ENCODE measurements at regions not wholly inside any gene's neighbourhood (a gene's known extent, or its start where the extent isn't known, plus 50 kb on each side); places are given as distances from the start of the nearest gene placed in this dataset.

- Mint-ChIP-seq H3K4me1 (peaks cover 5% of the 10 kb centered on the region), H3K4me3 (no peak overlapping the region), H3K9me3 (ENCODE audit: insufficient read depth) (peaks cover 3% of the 10 kb centered on the region), H3K27me3 (peaks cover 2% of the 10 kb centered on the region), H3K27ac (no peak overlapping the region)
- intact Hi-C loops (cut with micrococcal nuclease): no loop called here
- TF ChIP-seq EZH2 (IDR thresholded peaks at IDR 0.05; ENCODE audit: borderline replicate concordance, insufficient read depth, low read depth, low read length, poor library complexity, severe bottlenecking): no peak
- TF ChIP-seq CTCF (IDR thresholded peaks at IDR 0.05): no peak
- H3K79me2 ChIP-seq (ENCODE audit: control insufficient read depth, insufficient read depth, low read length): no peaks in the 10 kb centered on the region
- peaks cover 15 to 19% of the 10 kb centered on the region in 2 donors for H3K4me1 ChIP-seq (ENCODE audit: control insufficient read depth in 2 of 2, insufficient read depth in 2 of 2, low read length in 2 of 2)
- no peak overlapping the region for H3K4me2 ChIP-seq (replicated peaks; ENCODE audit: low read depth, low read length, poor library complexity, severe bottlenecking)
- H3K9me3 ChIP-seq (ENCODE audit: control extremely low read depth in 1 of 3, control insufficient read depth in 2 of 3, insufficient read depth in 1 of 3, low read length in 2 of 3): peaks cover 4 to 27% (median 5%) of the 10 kb centered on the region in 3 donors
- CTCF ChIA-PET: no interaction called here
- H3K4me3 ChIP-seq (ENCODE audit: control extremely low read depth in 1 of 5, extremely low read depth in 1 of 5, insufficient read depth in 1 of 5, low read depth in 2 of 5, low read length in 4 of 5): no peak overlapping the region
- WGBS (ENCODE audit: insufficient coverage): 80% methylated on average over 9 of the region's 9 CpGs
- POLR2A ChIA-PET: no interaction called here
- no peak for ATAC-seq (ENCODE audit: low read depth)
- no peaks in the 10 kb centered on the region for H3K27me3 ChIP-seq (replicated peaks in 1 of 4; ENCODE audit: control extremely low read depth in 1 of 4, control insufficient read depth in 3 of 4, insufficient read depth in 4 of 4, low read length in 3 of 4)
- no peak overlapping the region for H2AFZ ChIP-seq (ENCODE audit: insufficient read depth, low read depth, low read length, poor library complexity, severe bottlenecking)
- no peak overlapping the region for H3K9ac ChIP-seq (ENCODE audit: low read length)
- no peak for DNase-seq
- no peaks in the 10 kb centered on the region for H4K20me1 ChIP-seq (ENCODE audit: control insufficient read depth, insufficient read depth, low read length, poor library complexity, severe bottlenecking)
- H3K27ac ChIP-seq (ENCODE audit: low read length in 2 of 2): no peak overlapping the region
- no peaks in the 10 kb centered on the region for H3K36me3 ChIP-seq (replicated peaks in 1 of 2; ENCODE audit: control extremely low read depth in 1 of 2, control insufficient read depth in 1 of 2, extremely low read depth in 1 of 2, insufficient read depth in 2 of 2, low read length in 1 of 2)
These were observed 1476.0 kb downstream of the TBC1D22A start for GRCh38 chr22:48238284-48238915.

GRCh38 chr22:48237466-48238283 is 1475.2 kb downstream of the TBC1D22A start:
- intact Hi-C loops (cut with micrococcal nuclease): no loop called here

More at GRCh38 chr22:48237466-48238283, 1475.2 kb downstream of the TBC1D22A start:
- H3K27me3 ChIP-seq (replicated peaks in 1 of 4; ENCODE audit: control extremely low read depth in 1 of 4, control insufficient read depth in 3 of 4, insufficient read depth in 4 of 4, low read length in 3 of 4): no peaks in the 10 kb centered on the region
- peaks cover 5 to 31% (median 5%) of the 10 kb centered on the region in 3 donors for H3K9me3 ChIP-seq (ENCODE audit: control extremely low read depth in 1 of 3, control insufficient read depth in 2 of 3, insufficient read depth in 1 of 3, low read length in 2 of 3)
- no peaks in the 10 kb centered on the region for H3K79me2 ChIP-seq (ENCODE audit: control insufficient read depth, insufficient read depth, low read length)
- Mint-ChIP-seq H3K4me1 (peaks cover 5% of the 10 kb centered on the region), H3K4me3 (no peak overlapping the region), H3K9me3 (ENCODE audit: insufficient read depth) (peaks cover 3% of the 10 kb centered on the region), H3K27ac (no peak overlapping the region), H3K27me3 (peaks cover 2% of the 10 kb centered on the region)
- ChIA-PET CTCF (no interaction called here), POLR2A (no interaction called here)
- H3K9ac ChIP-seq (ENCODE audit: low read length): no peak overlapping the region
- ATAC-seq (ENCODE audit: low read depth) (no peak), DNase-seq (no peak)
- H3K36me3 ChIP-seq (replicated peaks in 1 of 2; ENCODE audit: control extremely low read depth in 1 of 2, control insufficient read depth in 1 of 2, extremely low read depth in 1 of 2, insufficient read depth in 2 of 2, low read length in 1 of 2): no peaks in the 10 kb centered on the region
- H2AFZ ChIP-seq (ENCODE audit: insufficient read depth, low read depth, low read length, poor library complexity, severe bottlenecking): no peak overlapping the region
- no peak overlapping the region for H3K4me3 ChIP-seq (ENCODE audit: control extremely low read depth in 1 of 5, extremely low read depth in 1 of 5, insufficient read depth in 1 of 5, low read depth in 2 of 5, low read length in 4 of 5)
- no peak overlapping the region for H3K4me2 ChIP-seq (replicated peaks; ENCODE audit: low read depth, low read length, poor library complexity, severe bottlenecking)
- no peaks in the 10 kb centered on the region for H4K20me1 ChIP-seq (ENCODE audit: control insufficient read depth, insufficient read depth, low read length, poor library complexity, severe bottlenecking)
- H3K27ac ChIP-seq (ENCODE audit: low read length in 2 of 2): no peak overlapping the region
- H3K4me1 ChIP-seq (ENCODE audit: control insufficient read depth in 2 of 2, insufficient read depth in 2 of 2, low read length in 2 of 2): peaks cover 15 to 17% of the 10 kb centered on the region in 2 donors
- WGBS (ENCODE audit: insufficient coverage): 90% methylated on average over 15 of the region's 21 CpGs
- TF ChIP-seq CTCF (IDR thresholded peaks at IDR 0.05) (no peak), EZH2 (IDR thresholded peaks at IDR 0.05; ENCODE audit: borderline replicate concordance, insufficient read depth, low read depth, low read length, poor library complexity, severe bottlenecking) (no peak)
